ENCODE measurements at regions not wholly inside any gene's neighbourhood (a gene's known extent, or its start where the extent isn't known, plus 50 kb on each side); places are given as distances from the start of the nearest gene placed in this dataset.
A peak's percentile ranks its signal among the peaks of the same experiment; 100 is the strongest.

DNA sequence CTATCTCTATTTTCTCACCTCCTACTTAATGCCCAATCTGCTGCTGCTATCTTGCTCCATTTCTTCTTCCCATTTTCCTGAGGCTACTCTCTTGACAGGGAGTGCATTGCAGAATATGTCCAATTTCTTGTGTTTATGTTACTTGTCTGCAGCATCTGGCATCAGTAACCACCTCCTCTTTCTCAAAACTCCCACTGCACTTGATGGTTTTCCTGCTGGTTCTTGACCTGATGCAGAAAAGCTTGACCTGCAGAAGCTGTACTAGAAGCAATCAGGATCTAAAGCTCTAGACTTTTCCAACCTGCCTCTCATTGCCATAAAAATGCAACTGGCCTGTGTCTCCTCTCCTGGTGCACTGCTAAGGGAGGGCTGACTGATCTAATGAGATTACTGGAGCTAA is 287.8 kb downstream of the ZEB1 start:
- DNase-seq (ENCODE audit: low spot score): no peak

GRCh38 chr10:31605861-31606525 is 287.0 kb downstream of the ZEB1 start:
- no peak for DNase-seq (ENCODE audit: low spot score)

DNA sequence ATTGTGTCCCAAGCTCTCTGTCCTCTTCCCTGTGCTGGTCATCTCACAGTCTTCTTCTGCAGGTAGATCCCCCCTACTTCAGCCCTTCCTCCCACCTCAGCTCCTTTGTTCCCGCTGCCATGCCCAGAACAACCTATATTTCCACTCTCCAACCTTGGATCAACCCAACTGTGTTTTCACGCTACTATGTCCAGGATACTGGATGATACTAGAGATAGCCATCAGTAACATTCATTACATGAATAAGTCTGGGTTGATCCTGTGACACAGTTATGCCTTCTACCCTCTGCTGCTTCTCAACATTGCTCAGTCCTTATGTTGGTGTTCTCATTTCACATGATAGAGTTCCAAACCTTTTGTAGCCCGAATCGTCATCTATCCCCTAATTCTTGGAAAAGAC is 286.4 kb downstream of the ZEB1 start:
- DNase-seq (ENCODE audit: low spot score): no peak

DNA sequence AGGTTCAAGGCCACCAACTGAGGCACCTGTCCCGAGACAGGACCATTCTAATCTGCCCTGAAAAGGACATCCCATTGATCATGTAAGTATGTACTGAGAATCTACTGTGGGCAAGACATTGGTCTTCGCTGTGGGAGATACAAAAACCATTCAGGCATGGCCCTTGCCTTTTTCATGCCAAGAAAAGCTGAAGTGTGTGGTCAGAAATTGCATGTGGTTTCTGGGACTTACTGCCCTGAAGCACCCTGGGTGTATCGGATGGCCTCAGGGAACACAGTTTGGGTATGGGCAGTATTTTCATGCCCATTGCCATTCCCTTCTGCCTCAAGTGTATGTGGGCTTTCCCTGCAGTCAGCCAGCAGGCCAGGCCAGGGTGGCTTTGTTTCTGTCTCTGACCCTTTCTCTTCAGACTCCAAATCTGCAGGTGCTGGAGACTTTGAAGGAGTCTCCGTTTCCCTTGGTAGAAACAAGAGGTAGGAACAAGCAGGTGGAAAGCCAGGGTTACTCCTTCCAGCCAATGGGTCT is 285.7 kb downstream of the ZEB1 start:
- no peak for DNase-seq (ENCODE audit: low spot score)

- DNase-seq (ENCODE audit: low spot score): no peak
These were observed 285.1 kb downstream of the ZEB1 start for GRCh38 chr10:31604096-31604495.

- peak; percentile 95 for DNase-seq (ENCODE audit: low spot score)
These were observed 284.4 kb downstream of the ZEB1 start for GRCh38 chr10:31603235-31604087.

- peak; percentile 82 for DNase-seq (ENCODE audit: low spot score)
These were observed 283.7 kb downstream of the ZEB1 start for GRCh38 chr10:31602541-31603234.

GRCh38 chr10:31601136-31601535 is 282.1 kb downstream of the ZEB1 start:
- DNase-seq (ENCODE audit: low spot score): no peak

DNA sequence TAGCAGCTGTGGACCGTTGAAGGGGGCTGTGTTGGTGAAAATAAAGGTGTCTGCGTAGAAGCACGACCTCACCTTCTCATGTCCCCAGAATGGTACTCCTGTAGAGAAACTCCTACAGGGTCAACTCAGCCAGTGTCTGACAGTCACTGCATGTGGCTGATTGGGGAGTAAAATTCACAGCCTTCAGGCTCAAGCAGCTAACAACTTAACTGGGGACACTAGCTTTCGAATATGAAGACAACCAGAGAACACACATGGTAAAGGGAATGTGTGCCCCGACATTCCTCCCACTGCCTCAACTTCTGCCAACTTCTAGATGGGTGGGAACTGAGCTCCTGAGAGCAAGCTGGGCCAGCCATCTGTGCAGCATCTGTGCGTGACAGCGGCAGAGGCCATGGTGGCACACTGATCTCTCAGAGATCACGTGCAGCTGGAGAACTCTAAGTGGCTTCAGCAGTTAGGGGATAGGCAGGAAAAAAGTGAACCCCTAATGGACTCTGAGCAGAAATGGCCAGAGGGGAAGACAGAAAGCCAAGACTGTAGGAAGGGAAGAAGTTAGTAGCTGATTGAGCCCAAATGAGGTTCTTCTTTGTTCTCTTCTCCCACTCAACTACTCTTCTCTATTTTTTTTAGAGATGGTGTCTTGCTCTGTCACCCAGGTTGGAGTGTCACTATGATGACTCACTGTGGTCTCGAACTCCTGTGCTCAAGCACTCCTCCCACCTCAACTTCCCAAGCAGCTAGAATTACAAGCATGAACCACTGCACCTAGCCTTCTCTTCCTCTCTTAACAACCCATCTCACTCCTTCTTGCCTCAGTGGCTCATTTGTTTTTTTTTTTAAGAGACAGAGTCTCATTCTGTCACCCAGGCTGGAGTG is 280.8 kb downstream of the ZEB1 start:
- no peak for DNase-seq (ENCODE audit: low spot score)

DNA sequence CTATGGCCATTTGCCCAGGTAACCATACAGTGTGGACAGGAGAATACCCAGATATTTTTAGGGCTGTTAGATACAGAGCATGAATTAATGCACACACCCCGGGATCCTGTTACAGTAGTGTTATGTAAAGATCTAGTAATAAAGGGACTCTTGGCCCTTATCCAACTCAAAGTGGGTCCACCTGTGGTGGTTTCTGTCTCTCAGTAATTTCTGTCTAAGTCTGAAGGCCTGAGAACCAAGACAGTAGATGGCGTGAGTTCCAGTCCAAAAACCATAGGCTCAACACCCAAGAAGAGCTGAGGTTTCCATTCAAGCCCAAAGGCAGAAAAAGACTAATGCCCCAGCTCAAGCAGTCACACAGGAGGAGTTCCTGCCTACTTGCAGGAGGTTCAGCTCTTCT is 277.7 kb downstream of the ZEB1 start:
- no peak for DNase-seq (ENCODE audit: low spot score)

- no peak for DNase-seq (ENCODE audit: low spot score)
These were observed 277.0 kb downstream of the ZEB1 start for GRCh38 chr10:31595992-31596391.

DNA sequence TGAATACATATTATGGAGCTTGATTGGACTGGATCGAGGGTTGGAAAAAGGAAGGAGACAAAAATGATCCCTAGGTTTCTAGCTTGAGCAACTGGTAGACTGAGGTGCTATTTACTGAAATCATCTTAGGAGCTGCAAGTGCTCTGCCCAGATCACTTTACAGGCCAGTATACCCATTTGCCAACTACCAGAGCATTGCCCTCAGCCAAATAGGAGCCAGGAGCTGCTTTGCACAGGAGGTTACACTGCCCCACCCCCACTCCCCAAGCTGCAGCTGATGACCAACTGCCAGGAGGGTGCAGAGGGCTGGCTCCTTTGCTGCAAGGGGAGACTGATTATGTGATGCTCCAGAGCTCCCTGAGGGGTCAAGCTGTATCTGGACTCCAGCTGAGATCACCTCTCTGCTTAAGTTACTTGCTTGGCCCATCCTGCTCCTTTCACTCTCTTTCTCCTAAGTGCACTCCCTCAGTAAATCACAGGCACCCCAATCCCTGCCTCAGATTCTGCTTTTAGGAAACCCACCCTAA is 275.4 kb downstream of the ZEB1 start:
- DNase-seq (ENCODE audit: low spot score): no peak

DNA sequence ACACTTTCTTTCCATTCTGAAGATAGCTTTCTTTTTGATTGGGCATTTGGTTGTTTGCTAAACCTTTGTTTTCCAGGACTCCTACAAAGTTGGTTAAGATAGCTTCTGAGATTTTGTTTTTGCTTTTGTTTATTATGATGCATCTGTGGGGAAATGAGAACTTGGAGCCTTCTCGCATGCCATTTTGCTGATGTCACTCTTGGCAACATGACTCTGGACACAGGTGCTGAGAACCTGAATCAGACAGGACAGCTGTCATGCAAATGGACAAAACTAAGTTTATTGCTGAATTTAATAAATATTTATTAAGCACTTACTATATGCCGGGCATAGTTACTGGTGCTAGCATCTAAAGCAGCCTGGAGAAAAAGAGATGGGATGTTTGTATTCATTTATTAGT is 274.1 kb downstream of the ZEB1 start:
- no peak for DNase-seq (ENCODE audit: low spot score)

GRCh38 chr10:31591569-31591968 is 272.6 kb downstream of the ZEB1 start:
- no peak for DNase-seq (ENCODE audit: low spot score)

- no peak for DNase-seq (ENCODE audit: low spot score)
These were observed 271.2 kb downstream of the ZEB1 start for GRCh38 chr10:31590023-31590800.

DNA sequence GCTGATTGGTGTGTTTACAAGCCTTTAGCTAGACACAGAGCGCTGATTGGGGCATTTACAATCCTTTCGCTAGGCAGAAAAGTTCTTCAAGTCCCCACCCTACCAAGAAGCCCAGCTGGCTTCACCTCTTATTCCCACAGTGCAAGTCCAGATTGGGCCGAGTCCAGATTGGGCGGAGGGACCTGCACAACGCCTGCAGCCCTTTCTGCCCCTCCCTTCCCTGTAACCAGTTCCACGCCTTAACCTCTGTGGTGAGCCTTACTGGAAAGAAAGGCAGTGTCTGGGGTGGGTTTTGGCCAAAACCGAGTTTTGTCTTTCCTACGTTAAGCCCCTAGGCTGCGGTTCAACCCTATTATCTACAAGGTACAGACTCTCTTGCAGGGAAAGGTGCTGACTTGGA is 268.7 kb downstream of the ZEB1 start:
- DNase-seq (ENCODE audit: low spot score): no peak

- DNase-seq (ENCODE audit: low spot score): no peak
These were observed 268.0 kb downstream of the ZEB1 start for GRCh38 chr10:31586723-31587638.

DNA sequence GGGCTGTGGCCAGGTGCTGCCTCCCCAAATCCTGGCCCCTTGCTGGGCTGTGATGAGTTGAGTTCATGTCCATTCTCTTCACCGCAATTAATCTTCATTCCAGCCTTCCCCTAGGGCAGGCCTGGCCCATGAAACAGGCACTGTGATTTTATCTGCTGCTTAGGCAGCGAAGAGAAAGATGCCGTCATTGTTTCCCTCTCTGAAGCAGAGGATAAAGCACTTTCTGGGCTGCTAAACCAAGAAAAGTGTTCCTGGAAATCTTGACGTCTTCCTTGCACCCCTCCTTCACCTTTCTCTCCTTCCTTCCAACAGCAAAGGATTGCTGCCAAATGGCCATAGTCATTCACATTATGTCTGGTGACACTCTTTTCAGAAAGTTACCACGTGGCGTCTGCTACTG is 265.9 kb downstream of the ZEB1 start:
- no peak for DNase-seq (ENCODE audit: low spot score)

DNA sequence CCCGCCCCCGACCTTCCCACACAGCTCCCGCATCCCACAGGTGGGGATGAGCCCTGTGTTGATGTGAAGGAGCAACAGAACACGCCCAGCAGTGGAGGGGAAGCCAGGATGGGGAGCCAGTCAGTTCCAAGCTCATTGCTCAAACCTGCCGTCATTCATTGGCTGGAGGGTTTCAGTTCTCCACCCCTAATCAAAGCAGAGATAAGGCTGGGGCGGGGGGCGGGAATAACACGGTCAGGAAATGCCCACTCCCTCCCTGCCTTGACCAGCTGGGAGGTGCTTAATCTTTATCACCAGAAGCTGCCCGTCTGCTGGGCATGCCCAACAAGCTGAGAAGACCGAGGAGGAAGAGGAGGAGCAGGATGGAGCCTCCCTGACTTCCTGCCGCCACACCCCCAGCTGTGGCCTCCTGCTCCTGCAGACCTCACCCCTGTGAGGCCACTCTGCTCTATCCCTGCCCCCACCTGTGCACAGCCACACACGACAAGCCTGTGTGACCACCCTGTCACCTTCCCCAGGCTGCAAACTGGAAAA is 265.1 kb downstream of the ZEB1 start:
- DNase-seq (ENCODE audit: low spot score): no peak

Measured in left forelimb (tissue), 1 donor.